GM20000 (cell line): ENCODE measurements at regions not wholly inside any gene's neighbourhood (a gene's known extent, or its start where the extent isn't known, plus 50 kb on each side); places are given as distances from the start of the nearest gene placed in this dataset.
"Not testable (repeated sequence)": the region's sequence is repeated elsewhere in the genome, so short reads cannot be mapped to it uniquely, and the experiment has no call there.

Source experiments
- DNase-seq: peaks from one replicate; pipeline ENCODE4 v3.0.0; 2012; ENCODE audit warnings: low spot score
- TF ChIP-seq, protein P1 (sequence below): IDR thresholded peaks from 2 replicates; pipeline ENCODE4 v1.5.1; 2012; ENCODE audit warnings: mild to moderate bottlenecking, control low read depth; ENCODE audit errors: extremely low read depth, missing control alignments

DNA sequence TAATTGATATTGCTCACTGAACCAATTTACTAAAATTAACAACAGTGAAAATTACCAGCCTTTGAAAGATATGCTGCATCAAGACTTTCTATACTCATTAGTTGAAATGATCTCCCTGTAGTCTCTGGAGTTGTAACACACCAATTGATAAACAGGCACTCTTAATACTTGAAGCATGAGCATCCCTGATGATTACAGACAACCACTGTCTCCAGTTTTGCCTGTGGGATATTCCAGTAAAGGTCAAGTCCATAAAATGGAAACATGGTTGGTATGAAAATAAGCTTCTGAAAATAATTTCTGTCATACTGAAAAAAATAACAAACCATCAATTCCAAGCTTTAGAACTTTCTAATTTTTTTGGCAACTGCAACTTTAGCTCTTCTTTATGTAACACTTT lies 405.8 kb downstream of the SPRY2 start:
- no peak for DNase-seq
- TF ChIP-seq, protein P1, sequence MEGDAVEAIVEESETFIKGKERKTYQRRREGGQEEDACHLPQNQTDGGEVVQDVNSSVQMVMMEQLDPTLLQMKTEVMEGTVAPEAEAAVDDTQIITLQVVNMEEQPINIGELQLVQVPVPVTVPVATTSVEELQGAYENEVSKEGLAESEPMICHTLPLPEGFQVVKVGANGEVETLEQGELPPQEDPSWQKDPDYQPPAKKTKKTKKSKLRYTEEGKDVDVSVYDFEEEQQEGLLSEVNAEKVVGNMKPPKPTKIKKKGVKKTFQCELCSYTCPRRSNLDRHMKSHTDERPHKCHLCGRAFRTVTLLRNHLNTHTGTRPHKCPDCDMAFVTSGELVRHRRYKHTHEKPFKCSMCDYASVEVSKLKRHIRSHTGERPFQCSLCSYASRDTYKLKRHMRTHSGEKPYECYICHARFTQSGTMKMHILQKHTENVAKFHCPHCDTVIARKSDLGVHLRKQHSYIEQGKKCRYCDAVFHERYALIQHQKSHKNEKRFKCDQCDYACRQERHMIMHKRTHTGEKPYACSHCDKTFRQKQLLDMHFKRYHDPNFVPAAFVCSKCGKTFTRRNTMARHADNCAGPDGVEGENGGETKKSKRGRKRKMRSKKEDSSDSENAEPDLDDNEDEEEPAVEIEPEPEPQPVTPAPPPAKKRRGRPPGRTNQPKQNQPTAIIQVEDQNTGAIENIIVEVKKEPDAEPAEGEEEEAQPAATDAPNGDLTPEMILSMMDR = no peak

DNA sequence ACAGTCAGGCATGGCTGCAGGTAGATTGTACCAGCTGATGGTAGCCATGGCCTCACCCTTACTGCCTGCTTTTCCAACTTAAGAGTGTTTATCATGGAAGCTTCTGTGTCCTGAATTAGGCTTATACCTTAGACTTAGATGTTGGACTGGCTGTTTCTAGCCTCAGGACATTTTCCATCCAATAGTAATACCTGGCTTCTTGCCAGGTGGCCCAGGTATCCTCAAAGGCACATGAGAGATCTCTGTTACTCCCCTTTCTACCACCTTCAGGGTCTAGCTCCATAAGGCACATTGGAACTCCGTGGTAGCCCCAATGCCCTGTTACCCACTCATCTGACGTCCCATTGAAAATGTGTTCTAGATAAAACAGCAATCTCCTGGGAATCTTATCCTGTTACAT lies 407.5 kb downstream of the SPRY2 start:
- DNase-seq = no peak
- TF ChIP-seq, protein P1 = no peak

DNA sequence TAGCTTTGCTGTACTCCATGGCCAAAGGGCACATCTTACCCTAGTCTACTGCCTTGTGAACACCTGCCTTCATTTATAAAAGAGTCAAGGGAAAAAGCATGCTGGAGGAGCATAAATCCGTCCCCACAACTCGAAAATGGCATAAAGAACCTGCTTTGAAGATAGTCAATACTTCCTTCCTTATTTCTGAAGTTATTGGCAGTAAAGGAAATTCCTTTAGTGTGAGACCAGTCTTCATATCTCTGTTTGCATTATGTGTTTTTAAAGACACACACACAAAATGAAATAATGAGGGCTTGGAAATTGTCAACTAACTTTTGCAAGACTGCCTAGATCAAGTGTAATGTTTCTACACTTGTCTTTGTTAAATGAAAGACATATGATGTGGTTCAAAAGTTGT lies 408.4 kb downstream of the SPRY2 start:
- TF ChIP-seq, protein P1 = no peak
- DNase-seq = no peak

DNA sequence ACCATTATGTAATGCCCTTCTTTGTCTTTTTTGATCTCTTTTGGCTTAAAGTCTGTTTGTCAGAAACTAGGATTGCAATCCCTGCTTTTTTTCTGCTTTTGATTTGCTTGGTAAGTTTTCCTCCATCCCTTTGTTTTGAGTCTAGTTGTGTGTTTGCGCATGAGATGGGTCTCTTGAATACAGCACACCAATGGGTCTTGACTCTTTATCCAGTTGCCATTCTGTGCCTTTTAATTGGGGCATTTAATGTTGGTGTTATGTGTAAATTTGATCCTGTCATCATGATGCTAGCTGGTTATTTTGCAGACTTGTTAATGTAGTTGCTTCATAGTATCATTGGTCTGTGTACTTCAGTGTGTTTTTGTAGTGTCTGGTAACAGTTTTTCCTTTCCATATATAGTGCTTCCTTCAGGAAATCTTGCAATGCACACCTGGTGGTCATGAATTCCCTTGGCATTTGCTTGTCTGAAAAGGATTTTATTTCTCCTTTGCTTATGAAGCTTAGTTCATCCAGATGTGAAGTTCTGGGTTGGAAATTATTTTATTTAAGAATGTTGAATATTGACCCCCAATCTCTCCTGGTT lies 416.9 kb downstream of the SPRY2 start:
- DNase-seq = not testable (repeated sequence)

DNA sequence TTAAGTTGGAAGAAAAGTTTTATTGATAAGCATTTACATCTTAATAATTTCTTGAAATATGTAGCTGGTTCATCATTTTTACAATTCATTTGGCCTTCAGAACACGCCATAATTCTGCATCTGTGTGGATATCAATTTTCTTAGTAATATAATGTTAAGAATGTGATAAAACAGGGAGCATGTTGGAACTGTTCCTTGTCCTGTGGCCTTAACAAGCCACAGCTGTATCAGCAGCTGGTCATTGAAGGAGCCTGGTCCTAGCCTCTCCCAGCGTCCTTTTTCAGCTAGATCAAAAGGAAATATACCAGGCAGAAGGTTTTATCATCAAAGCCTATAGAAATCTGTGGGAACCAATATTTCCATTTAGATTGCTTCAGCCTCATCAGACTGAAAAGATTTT lies 421.8 kb downstream of the SPRY2 start:
- TF ChIP-seq, protein P1 = no peak
- DNase-seq = no peak

DNA sequence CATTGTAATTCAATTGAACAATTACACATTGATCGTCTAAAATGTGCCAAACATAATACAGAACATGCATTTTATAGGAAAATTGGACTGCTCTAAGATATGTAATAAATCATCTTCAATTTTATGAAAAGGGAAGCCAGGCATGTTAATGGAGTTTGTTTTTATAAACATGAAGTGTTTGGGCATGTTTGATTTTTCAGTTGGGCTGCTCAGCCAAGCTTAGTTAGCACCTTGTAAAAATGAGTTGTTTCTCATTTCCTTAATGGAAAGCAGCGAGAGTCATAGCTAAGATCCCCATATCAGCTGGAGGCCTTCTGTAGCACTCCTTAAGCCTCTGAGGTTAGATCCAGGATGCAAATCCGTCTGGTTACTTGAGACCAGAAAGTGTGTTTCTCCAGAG lies 422.3 kb downstream of the SPRY2 start:
- TF ChIP-seq, protein P1 = no peak

DNA sequence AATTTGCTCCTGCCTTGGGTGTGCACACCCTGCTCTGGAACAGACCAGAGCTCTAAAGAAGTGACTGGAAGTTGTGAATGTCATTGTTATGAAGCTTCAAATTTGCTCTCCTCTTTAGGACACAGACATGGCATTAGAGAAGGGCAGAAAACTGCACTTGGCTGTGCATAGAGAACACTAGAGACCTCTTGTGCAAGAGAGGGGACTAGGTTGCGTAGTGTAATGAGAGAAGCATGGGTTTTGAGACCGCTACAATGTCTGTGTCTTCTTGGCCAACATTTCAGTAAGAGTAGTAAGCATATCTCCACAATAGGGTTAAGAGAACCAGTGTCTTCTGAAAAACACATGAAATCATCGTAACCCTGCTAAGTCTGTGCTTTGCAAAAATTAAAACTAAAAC lies 423.3 kb downstream of the SPRY2 start:
- TF ChIP-seq, protein P1 = no peak
- no peak for DNase-seq

More for the DNA sequence above, 422.3 kb downstream of the SPRY2 start:
- no peak for DNase-seq

DNA sequence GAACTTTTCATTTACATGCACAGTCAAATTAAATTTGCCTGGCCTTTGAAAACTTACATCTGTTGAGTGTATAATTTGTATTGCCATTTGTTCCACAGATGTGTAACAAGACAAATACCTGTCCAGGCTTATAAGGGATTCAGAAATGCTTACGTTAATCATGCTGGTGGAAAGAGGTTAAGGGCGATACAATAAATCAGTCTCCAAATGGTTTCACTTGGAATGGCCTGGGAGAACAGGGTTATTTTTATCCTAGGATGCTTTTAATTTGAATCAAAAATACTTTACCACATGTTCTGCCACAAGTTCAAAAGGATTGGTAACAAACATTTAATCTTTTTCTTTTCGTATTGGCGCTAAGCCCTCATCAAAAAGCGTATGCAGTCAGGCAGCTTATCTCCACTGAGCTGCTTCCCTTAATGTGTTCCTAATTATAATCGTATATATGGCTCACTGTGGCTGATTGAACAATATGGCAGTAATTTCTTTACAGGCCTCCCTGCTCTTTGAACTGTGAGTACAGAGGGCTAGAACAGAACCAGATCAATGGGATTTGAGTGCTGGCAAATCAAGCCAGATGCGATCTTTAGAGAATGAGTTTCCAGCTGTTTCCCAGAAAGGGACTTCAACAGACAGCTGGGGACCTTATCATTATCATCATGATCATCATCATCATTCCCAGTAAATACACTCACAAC lies 425.7 kb downstream of the SPRY2 start:
- DNase-seq = no peak
- TF ChIP-seq, protein P1 = no peak
